ENCODE measurements at regions not wholly inside any gene's neighbourhood (a gene's known extent, or its start where the extent isn't known, plus 50 kb on each side); places are given as distances from the start of the nearest gene placed in this dataset.

GRCh38 chr16:6363896-6364607, 968.6 kb upstream of the RBFOX1 start:
- no peaks in the 10 kb centered on the region for H4K20me1 ChIP-seq (ENCODE audit: insufficient read depth)

DNA sequence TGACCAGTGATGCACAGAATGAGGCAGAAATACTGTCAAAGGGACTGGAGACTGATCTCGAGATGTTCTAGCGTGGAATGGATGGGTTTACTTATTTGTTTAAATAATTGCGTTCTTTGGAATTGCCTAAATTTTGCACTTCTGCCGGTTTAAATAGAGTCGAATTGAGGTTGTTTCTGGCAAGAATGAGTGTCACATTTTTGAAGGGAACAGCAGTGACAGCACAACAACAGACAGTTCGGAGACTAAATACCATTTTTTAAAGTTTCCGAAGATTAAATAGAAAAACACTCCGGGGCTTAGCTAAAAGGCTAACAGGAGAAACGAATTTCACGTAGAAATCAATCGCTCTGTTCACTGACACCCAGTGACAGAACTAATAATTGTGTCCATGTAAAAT, 969.2 kb upstream of the RBFOX1 start:
- ChIA-PET POLR2A (no interaction called here), RAD21 (ENCODE audit: low non-redundant PET in 1 of 2, low total read pairs in 2 of 2, uncharacterized antibody in 2 of 2, unreplicated experiment in 2 of 2) (no interaction called here), CTCF (no interaction called here)
- Histone ChIP-seq H3K27me3 (ENCODE audit: insufficient read depth, low read length) (no peaks in the 10 kb centered on the region), H3K4me2 (ENCODE audit: low read length) (no peak overlapping the region), H3K27ac (ENCODE audit: low read depth, low read length) (no peak overlapping the region), H3K9me2 (ENCODE audit: insufficient read depth) (no peaks in the 10 kb centered on the region), H3K9me3 (ENCODE audit: control insufficient read depth in 1 of 2, insufficient read depth in 1 of 2, low read depth in 1 of 2, low read length in 2 of 2) (no peaks in the 10 kb centered on the region), H3K4me3 (replicated peaks in 1 of 2; ENCODE audit: low read depth in 1 of 2, low read length in 2 of 2) (no peak overlapping the region), H2AFZ (ENCODE audit: low read depth, low read length, poor library complexity, severe bottlenecking) (no peak overlapping the region), H4K20me1 (ENCODE audit: insufficient read depth) (no peaks in the 10 kb centered on the region), H3K9ac (ENCODE audit: low read length) (no peak overlapping the region), H3K4me1 (ENCODE audit: control insufficient read depth in 1 of 2, insufficient read depth in 2 of 2, low read length in 2 of 2) (no peaks in the 10 kb centered on the region), H3K36me3 (ENCODE audit: control insufficient read depth in 1 of 2, insufficient read depth in 2 of 2, low read length in 2 of 2) (no peaks in the 10 kb centered on the region), H3K79me2 (ENCODE audit: insufficient read depth, low read length) (no peaks in the 10 kb centered on the region)
- intact Hi-C loops (cut with micrococcal nuclease): no loop called here
- TF ChIP-seq CEBPB (IDR thresholded peaks at IDR 0.05; ENCODE audit: low read depth) (no peak), ELF1 (IDR thresholded peaks at IDR 0.05; ENCODE audit: borderline replicate concordance, low read depth) (no peak), SIN3A (IDR thresholded peaks at IDR 0.05; ENCODE audit: low read depth) (no peak), RAD21 (IDR thresholded peaks at IDR 0.05; ENCODE audit: low read depth) (no peak), SP1 (IDR thresholded peaks at IDR 0.05; ENCODE audit: low read depth) (no peak), ZFX (IDR thresholded peaks at IDR 0.05) (no peak), YY1 (IDR thresholded peaks at IDR 0.05; ENCODE audit: extremely low read depth, insufficient replicate concordance, low read depth, low read length) (no peak), ZNF274 (IDR thresholded peaks at IDR 0.05; ENCODE audit: low read depth, low read length) (no peak), ATF3 (IDR thresholded peaks at IDR 0.05) (no peak), EZH2phosphoT487 (IDR thresholded peaks at IDR 0.05; ENCODE audit: borderline replicate concordance) (no peak)
- TF ChIP-seq, protein P1, sequence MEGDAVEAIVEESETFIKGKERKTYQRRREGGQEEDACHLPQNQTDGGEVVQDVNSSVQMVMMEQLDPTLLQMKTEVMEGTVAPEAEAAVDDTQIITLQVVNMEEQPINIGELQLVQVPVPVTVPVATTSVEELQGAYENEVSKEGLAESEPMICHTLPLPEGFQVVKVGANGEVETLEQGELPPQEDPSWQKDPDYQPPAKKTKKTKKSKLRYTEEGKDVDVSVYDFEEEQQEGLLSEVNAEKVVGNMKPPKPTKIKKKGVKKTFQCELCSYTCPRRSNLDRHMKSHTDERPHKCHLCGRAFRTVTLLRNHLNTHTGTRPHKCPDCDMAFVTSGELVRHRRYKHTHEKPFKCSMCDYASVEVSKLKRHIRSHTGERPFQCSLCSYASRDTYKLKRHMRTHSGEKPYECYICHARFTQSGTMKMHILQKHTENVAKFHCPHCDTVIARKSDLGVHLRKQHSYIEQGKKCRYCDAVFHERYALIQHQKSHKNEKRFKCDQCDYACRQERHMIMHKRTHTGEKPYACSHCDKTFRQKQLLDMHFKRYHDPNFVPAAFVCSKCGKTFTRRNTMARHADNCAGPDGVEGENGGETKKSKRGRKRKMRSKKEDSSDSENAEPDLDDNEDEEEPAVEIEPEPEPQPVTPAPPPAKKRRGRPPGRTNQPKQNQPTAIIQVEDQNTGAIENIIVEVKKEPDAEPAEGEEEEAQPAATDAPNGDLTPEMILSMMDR (IDR thresholded peaks at IDR 0.05 in 2 of 3, conservative IDR thresholded peaks at IDR 0.05 in 1 of 3; ENCODE audit: borderline replicate concordance in 1 of 3, insufficient read depth in 1 of 3, low read depth in 2 of 3, low read length in 2 of 3): no peak
- TF ChIP-seq, protein P2, sequence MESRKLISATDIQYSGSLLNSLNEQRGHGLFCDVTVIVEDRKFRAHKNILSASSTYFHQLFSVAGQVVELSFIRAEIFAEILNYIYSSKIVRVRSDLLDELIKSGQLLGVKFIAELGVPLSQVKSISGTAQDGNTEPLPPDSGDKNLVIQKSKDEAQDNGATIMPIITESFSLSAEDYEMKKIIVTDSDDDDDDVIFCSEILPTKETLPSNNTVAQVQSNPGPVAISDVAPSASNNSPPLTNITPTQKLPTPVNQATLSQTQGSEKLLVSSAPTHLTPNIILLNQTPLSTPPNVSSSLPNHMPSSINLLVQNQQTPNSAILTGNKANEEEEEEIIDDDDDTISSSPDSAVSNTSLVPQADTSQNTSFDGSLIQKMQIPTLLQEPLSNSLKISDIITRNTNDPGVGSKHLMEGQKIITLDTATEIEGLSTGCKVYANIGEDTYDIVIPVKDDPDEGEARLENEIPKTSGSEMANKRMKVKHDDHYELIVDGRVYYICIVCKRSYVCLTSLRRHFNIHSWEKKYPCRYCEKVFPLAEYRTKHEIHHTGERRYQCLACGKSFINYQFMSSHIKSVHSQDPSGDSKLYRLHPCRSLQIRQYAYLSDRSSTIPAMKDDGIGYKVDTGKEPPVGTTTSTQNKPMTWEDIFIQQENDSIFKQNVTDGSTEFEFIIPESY (IDR thresholded peaks at IDR 0.05; ENCODE audit: extremely low read depth, insufficient replicate concordance, low read length): no peak
- TF ChIP-seq, protein P3, sequence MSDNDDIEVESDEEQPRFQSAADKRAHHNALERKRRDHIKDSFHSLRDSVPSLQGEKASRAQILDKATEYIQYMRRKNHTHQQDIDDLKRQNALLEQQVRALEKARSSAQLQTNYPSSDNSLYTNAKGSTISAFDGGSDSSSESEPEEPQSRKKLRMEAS (IDR thresholded peaks at IDR 0.05): no peak
- DNase-seq (ENCODE audit: low read depth, low spot score) (no peak), ATAC-seq (no peak)
- no TSS peak for BruUV-seq (replicated peaks)

More at GRCh38 chr16:6363896-6364607, 968.6 kb upstream of the RBFOX1 start:
- BruUV-seq (replicated peaks): no TSS peak
- H3K9me2 ChIP-seq (ENCODE audit: insufficient read depth): no peaks in the 10 kb centered on the region
- TF ChIP-seq ZNF274 (IDR thresholded peaks at IDR 0.05; ENCODE audit: low read depth, low read length) (no peak), EGR1 (IDR thresholded peaks at IDR 0.05; ENCODE audit: low read depth) (no peak), EZH2 (IDR thresholded peaks at IDR 0.05) (no peak), CBX3 (IDR thresholded peaks at IDR 0.05; ENCODE audit: low read depth) (no peak), EZH2phosphoT487 (IDR thresholded peaks at IDR 0.05; ENCODE audit: borderline replicate concordance) (no peak), SP1 (IDR thresholded peaks at IDR 0.05; ENCODE audit: low read depth) (no peak), SRF (IDR thresholded peaks at IDR 0.05; ENCODE audit: low read depth) (no peak), YY1 (IDR thresholded peaks at IDR 0.05; ENCODE audit: extremely low read depth, insufficient replicate concordance, low read depth, low read length) (no peak)
- no peak for ATAC-seq
- no peaks in the 10 kb centered on the region for H3K27me3 ChIP-seq (ENCODE audit: insufficient read depth, low read length)
- intact Hi-C loops (cut with micrococcal nuclease): no loop called here
- H3K9me3 ChIP-seq (ENCODE audit: control insufficient read depth in 1 of 2, insufficient read depth in 1 of 2, low read depth in 1 of 2, low read length in 2 of 2): no peaks in the 10 kb centered on the region
- no peaks in the 10 kb centered on the region for H3K4me1 ChIP-seq (ENCODE audit: control insufficient read depth in 1 of 2, insufficient read depth in 2 of 2, low read length in 2 of 2)
- H3K4me3 ChIP-seq (replicated peaks in 1 of 2; ENCODE audit: low read depth in 1 of 2, low read length in 2 of 2): no peak overlapping the region
- no peaks in the 10 kb centered on the region for H3K79me2 ChIP-seq (ENCODE audit: insufficient read depth, low read length)
- H2AFZ ChIP-seq (ENCODE audit: low read depth, low read length, poor library complexity, severe bottlenecking): no peak overlapping the region
- ChIA-PET POLR2A (no interaction called here), CTCF (no interaction called here), RAD21 (ENCODE audit: low non-redundant PET in 1 of 2, low total read pairs in 2 of 2, uncharacterized antibody in 2 of 2, unreplicated experiment in 2 of 2) (no interaction called here)
- DNase-seq (ENCODE audit: low read depth, low spot score): no peak
- H3K9ac ChIP-seq (ENCODE audit: low read length): no peak overlapping the region
- H3K4me2 ChIP-seq (ENCODE audit: low read length): no peak overlapping the region
- no peaks in the 10 kb centered on the region for H3K36me3 ChIP-seq (ENCODE audit: control insufficient read depth in 1 of 2, insufficient read depth in 2 of 2, low read length in 2 of 2)
- no peak overlapping the region for H3K27ac ChIP-seq (ENCODE audit: low read depth, low read length)
